HuH-7 (cell line): ENCODE measurements at regions not wholly inside any gene's neighbourhood (a gene's known extent, or its start where the extent isn't known, plus 50 kb on each side); places are given as distances from the start of the nearest gene placed in this dataset.
"Not testable (repeated sequence)": the region's sequence is repeated elsewhere in the genome, so short reads cannot be mapped to it uniquely, and the experiment has no call there.

ENCODE experiments used
- DNase-seq: peaks from one replicate; pipeline ENCODE4 v3.0.0; 2011; ENCODE audit warnings: low spot score

DNA sequence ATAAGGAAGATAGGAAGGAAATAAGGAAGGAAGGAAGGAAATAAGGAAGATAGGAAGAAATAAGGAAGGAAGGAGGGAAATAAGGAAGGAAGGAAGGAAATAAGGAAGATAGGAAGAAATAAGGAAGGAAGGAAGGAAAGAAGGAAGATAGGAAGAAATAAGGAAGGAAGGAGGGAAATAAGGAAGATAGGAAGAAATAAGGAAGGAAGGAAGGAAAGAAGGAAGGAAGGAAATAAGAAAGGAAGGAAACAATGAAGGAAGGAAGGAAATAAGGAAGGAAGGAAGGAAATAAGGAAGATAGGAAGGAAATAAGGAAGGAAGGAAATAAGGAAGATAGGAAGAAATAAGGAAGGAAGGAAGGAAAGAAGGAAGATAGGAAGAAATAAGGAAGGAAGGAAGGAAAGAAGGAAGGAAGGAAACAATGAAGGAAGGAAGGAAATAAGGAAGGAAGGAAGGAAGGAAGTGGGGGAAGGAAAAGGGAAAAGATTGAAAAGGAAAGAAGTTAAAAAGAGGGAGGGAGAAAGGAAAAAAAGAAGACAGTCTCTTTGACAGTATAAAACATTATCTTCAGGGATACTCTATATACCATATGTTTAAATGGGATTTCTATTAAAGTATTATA, 227.1 kb downstream of the SP3 start:
- DNase-seq: not testable (repeated sequence)

DNA sequence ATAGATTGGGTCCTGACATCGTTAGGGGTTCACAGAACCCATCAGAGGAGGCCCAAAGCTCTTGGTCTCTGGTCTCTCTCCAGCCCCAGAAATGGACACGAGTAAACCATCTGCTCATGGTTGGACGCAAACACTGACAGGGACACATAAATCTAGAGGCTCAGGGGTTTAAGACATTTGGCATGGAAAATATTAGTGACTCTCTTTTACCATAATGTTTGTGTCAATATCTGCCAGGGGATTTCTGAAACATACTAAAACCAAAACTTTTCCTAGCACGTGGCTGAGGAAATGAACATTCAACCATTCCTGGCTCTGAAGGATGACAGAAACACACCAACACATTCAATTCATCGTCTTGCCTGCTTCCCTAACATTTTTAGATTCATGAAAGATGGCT, 226.2 kb downstream of the SP3 start:
- no peak for DNase-seq

DNA sequence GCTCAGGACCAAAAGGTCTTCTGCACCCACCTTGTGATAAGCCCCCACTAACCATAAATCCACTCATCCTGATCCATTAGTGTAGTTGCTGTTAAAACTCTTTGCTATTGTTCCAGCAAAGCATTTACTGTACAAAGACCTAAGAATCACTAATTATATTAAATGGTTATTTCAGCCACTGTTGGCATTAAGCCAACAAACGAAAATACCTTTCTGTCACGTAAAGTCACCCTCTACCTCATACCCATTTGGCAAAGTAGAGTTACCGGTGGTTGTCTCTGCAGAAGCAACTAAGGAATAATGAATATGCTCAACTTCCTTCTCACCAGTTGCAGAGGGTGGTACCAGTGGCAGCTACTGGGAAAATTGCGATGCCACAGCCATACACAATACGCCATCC, 224.5 kb downstream of the SP3 start:
- DNase-seq: no peak

DNA sequence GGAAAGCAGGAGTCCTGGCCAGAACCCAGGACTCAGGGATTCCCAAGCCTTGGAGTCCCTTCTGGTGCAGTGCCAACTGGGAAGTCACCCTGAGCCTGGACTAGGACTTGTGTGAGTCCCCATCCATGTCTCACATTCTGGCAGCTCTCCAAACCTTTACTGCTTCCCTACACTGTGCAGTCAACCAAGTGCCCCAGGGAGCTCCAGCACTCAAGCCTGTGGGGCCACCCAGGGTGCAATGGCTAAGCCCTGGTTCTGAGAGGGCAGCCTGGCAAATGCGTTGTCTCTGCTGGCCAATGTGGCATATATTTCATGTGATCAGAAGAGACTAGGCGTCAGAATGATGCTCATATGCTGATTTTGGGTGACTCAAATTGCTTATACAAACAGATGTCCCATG, 223.4 kb downstream of the SP3 start:
- DNase-seq: no peak

DNA sequence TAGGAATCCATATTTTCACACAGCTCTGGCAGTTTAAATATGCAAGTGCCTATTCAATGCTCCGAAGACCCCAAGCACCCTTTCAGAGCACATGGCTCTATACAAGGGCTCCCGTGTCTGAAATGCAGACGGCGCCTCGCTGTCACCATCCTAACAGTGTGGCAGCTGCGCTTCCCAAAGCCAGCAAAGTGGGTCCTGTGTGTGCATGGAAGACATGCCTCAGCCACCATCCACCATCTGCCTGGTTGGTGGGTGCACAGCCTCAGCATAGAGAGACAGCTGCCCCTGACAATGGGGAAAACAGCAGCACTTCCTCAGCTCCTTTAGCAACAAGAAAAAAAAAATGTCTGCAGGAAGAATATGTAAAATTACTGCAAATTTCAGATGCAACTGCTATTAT, 218.1 kb downstream of the SP3 start:
- DNase-seq: no peak

DNA sequence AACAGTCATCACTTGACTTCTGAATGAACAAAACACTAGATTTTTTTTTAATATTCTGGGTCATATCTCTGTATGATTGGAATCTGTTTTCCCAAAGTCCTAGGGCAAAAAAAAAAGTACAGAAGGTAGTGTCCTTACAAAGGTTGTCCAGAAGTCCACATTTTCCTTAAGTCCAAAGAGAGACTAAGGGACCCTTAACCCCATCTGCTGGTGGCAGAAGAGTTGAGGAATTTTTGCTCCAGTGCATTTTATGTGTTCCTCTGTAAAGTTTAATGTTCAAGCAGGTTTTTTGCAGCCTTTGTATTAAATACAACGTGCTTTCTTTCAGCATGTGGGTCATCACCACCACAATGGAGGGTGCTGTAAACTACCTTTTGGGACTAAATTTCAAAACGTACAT, 215.9 kb downstream of the SP3 start:
- DNase-seq: peak; percentile 18

DNA sequence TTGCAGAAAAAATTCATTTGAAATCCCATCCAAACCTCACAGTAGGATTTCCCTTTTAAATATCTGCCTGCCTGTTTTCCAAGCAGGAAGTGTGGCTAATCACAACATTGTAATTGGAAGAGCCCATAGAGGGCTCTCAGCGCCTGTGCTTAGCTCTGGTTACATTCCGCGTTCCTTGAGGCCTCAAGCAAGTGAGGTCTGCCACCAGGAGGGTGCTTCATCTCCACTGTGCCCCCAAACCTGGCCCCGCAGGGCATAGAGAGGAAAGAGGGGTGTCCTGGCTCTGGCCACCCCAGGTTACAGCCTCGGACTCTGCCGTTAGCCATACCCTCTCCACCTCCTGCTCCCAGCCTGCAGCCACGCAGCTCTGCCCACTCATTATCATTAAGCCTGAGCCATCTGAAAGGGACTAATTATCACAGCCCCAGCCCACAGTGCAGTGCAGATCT, 214.8 kb downstream of the SP3 start:
- DNase-seq: no peak

DNA sequence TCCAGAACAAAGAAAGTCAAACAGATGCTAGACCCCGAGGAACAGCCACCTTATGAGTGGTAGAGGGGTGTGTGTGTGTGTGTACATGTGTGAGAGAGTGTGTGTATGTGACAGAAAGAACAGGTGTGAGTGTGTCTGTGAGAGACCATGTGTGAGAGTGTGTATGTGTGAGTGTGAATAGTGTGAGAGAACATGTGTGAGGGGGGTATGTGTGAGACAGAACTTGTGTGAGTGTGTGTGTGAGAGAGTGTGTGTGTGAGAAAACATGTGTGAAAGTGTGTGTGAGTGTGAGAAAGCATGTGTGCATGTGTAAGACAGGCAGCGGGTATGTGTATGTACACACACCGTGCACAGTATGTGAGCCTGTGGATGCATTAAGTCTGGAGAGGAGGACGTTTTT, 214.3 kb downstream of the SP3 start:
- no peak for DNase-seq

DNA sequence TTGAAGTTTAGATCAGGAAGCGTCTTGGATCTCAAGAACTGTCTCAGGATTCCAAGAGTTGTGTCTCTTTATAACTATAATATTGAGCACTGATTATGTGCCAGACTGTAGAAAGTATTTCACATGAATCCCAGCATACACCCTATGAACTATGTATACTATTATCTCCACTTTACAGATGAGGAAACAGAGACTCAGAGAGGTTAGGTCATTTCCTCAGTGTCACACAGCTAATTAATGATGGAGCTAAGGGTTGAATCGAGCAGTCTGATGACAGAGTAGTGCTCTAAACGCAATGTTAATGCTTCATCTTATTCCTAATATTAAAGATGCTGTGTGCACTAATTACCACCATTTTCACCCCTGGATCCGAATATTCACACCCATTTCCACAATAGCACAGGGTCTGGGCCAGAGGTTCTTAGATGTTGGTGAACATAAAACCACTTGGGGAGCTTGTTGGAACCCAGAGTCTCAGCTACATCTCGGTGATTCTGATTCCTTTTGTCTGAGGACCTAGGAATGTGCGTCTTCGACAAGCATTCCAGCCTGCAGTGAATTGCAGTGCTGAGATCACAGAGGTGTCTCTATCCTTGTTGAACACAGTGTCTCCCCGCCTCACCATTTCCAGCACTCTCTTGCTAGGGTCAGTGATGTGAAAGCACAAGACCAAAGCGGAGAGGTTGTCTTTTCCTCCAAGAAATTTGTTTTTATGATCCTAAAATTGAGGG, 213.8 kb downstream of the SP3 start:
- no peak for DNase-seq

DNA sequence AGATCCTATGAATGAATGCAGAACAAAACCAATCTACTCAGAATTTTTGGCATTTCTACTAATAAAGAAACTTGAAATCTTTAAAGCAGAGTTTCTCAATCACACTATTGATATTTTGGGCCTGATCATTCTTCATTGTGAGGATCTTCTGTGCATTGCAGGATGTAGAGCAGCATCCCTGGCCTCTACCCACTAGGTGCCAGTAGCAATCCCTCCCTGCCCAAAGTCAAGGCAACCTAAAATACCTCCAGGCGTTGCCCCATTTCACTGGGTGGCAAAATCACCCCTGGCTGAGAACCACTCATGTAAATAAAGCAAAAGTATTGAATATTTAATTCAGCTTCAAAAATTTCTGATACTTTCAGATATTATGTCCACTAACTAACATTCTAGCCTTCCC, 213.0 kb downstream of the SP3 start:
- no peak for DNase-seq

DNA sequence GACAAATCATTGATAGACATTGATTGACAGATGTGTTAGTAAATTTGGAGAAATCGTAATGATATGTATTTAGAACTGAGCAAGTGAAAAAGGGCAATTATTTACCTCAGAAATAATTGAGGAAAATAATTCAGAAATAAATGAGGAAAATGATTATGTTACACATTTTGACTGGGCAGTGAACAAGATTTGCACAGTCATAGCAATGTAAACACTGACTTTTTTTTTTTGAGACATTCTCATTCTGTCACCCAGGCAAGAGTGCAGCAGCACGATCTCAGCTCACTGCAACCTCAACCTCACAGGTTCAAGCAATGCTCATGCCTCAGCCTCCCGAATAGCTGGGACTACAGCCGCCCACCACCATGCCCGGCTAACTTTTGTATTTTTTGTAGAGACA, 211.7 kb downstream of the SP3 start:
- no peak for DNase-seq

DNA sequence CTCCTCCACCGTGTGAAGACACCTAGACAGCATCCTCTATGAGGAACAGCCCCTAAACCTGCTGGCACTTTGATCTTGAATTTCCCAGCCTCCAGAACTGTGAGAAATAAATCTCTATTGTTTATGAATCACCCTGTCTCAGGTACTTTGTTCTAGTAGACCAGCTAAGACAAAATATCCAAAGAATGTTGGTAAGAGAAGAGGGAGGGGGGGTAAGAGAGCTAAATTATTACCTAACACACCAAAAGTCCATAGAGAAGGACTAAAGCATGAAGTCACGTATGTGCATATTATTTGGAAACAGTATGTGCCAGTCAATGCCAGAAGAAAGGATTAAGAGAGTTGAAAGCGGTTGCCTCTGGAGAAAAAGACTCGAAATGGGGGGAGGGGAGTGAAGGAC, 211.0 kb downstream of the SP3 start:
- no peak for DNase-seq

DNA sequence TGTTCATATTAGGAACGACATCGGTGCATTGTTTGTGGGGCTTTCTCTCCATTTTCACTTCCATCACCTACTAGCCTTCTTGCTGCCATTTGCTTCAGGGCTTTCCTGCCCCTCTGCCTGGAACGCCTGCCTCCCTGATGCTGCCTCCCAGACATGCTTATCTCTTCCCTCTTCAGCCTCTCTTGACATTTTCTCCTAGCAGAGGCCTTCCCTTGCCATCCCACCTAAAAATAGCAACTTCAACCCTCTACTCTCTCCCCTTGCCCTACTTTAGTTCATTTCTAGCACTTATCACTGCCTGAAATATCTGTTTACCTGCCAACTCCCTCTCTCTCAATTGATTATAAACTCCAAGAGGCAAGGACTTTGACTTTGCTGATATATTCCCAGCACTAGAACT, 210.3 kb downstream of the SP3 start:
- DNase-seq: no peak

DNA sequence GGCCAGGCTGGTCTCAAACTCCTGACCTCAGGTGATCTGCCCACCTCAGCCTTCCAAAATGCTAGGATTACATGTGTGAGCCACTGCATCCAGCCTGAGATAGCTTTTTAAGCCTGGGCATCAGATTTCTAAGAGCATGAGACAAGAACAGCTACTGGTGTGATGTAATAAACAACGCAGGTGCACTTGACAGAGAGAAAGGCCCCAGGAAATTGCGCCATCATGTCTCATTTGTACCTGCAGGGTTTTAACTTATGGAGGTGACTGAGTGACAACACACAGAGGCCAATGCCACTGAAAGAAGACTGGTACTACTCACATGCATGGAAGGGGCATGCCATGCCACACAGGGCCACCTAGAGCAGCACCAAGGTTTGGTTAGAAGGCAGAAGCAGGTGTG, 209.4 kb downstream of the SP3 start:
- DNase-seq: no peak

DNA sequence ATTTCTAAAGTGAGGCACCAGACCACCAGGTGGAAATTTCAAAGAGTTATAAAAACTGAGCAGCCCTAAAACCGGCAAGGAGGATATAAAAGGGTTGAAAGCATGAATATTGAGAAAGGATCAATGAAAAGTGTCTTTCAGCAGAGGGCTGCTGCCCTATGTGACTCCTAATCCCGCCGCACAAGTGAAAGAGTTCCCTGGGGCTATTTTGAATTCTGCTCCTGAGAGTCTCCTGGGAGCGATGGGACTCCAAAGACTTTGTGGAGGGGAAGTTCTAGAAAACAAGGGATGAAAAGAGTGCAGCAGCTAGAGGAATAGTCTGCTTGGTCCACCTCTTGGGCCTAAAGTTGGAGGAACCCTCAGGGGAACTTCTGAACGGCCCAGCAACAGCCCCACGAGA, 205.2 kb downstream of the SP3 start:
- DNase-seq: no peak

DNA sequence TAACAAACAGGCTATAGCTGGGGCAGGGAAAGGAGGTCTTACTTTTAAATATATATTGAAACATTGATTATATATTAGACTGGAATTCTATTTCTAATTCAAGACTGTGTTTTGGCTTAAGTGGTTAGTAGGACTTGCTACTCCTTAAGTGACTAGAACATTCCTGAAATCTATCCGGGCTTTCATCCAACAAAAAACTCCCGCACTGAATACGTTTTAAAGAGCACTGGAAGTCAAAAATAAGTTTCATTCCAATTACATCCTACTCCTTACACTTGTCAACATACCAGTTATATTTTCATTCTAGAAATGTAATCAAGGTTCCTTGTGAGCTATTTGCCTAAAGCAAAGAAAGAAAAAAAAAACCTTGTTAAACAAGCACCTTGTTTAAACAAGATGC, 204.6 kb downstream of the SP3 start:
- no peak for DNase-seq

DNA sequence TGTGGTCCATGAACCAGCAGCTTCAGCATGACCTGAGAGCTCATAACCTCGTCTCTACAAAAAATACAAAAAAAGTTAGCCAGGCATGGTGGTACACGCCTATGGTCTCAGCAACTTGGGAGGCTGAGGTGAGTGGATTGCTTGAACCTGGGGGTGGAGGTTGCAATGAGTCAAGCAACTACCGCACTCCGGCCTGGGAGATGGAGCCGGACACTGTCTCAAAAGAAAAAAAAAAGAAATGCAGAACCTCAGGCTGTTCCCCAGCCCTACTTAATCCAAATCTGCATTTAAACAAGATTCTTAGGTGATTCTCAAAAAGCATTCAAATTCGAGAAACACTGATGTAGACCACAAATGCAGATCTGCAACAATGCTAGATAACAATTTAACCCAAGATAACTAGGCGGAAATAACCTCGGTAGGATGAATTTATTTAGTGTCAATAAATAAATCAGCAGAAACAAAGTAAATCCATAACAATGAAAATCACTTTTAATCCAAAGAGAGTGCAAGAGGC, 203.5 kb downstream of the SP3 start:
- DNase-seq: no peak

DNA sequence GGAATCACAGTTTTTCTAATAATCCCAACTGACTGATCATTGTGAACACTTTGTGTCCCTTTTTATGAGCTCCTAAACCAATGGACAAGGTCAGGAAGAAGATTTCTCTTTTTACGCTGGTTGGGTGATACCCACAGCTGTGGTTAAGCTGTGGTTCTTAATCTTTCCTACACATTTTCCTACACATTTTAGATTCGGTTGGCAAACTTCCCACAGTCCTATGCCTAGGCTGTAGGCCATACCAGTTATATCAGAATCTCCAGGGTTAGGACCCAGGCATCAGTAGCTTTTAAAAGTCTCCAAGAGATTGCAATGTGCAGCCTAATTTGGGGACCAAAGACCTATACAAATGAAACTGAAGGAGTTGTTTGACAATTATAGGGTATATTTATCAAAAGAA, 203.0 kb downstream of the SP3 start:
- DNase-seq: no peak

DNA sequence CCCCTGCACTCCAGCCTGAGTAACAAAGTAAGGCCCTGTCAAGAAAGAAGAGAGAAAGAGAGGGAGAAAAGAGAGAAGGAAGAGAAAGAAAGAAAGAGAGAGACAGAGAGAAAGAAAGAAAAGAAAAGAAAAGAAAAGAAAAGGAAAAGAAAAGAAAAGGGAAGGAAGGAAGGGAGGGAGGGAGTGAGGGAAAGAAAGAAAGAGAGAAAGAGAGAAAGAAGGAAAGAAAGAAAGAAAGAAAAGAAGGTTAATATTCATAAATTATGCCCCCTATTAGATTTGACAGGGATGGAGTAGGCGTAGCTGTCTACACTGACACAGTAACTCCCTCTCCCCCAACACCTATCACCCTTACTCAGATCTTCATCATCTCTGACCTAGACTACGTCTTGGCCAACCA, 202.3 kb downstream of the SP3 start:
- no peak for DNase-seq

DNA sequence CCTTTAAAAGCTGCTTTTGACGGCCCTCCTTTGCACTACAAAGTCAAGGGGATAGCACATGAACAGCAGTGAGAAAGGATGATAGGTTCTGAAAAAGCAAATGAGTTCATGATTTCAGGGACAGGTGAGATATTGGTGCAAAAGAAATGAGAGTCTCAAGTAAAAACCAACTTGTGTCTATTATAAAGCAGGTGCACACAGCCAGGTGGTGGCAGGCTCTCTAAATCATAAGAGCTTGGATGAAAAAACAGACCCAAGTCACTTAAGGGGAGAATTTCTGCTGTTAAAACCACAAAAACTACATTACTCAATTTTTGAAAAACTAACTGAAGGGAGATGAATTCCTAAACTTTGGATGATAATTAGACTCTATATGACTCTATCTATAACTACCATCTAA, 201.5 kb downstream of the SP3 start:
- DNase-seq: no peak

DNA sequence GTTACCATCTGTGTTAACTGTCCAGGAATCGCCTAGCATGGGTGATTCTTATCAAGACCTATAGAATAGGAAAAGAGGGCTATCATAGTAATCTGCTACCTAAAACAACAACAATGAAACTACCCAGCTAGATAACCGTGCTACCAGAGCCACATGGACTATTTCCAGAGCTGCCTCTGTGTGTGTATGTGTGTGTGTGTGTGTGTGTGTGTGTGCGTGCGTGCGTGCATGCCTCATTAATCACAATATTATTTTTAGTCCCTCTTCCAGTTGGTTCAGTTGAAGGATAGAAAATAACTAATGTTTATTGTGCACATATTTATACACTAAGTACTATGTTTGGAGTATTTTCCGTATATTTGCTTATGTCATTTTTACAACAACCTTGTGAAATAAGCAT, 201.1 kb downstream of the SP3 start:
- DNase-seq: no peak

DNA sequence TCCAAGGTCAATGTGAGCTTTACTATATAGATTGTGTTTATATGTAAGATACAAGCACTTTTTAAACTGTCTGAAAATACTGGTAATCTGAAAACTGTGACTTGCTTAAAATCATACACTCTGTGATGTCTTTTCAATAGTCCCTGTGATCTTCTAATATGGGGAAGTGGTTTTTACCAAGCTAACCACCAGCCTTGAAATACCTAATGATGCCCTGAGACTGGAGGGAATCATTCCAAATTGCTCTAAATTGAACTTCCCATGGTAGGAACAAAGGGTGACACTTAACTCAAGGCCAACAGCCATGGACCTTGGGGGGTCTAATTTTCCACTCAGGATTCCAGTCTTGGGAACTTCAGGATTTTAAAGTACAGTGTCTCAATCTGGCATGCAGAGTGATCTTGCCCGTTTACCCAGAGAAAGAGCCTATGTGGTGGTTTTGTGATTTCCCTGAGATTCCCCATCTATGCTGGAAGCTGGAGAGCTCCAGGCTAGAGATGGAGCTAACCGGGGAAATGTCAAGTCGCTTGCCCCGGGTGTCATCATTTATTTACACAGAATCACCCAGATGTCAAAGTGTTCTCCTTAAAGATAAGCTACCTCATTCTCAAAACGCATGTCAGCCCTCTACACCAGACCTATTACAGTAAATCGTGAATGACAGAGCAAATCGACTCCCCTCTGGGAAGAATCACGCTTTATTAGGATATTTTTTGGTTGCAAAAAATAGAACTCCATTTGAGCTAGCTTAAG, 198.5 kb downstream of the SP3 start:
- no peak for DNase-seq
